Erythroblast (primary cell): ENCODE measurements at regions not wholly inside any gene's neighbourhood (a gene's known extent, or its start where the extent isn't known, plus 50 kb on each side); places are given as distances from the start of the nearest gene placed in this dataset.

Source experiments
- DNase-seq, 2 experiments: peaks; one replicate each; lab custom pipeline; 2025; lab: John Stamatoyannopoulos, UW
- GATA1 ChIP-seq: IDR thresholded peaks from 2 replicates; pipeline ENCODE4 v1.6.1; 2011; ENCODE audit warnings: low read depth, mild to moderate bottlenecking, control low read depth, low read length, moderate library complexity
- POLR2A ChIP-seq: IDR thresholded peaks from 2 replicates; pipeline ENCODE4 v1.6.1; 2011; ENCODE audit warnings: mild to moderate bottlenecking, low read length

DNA sequence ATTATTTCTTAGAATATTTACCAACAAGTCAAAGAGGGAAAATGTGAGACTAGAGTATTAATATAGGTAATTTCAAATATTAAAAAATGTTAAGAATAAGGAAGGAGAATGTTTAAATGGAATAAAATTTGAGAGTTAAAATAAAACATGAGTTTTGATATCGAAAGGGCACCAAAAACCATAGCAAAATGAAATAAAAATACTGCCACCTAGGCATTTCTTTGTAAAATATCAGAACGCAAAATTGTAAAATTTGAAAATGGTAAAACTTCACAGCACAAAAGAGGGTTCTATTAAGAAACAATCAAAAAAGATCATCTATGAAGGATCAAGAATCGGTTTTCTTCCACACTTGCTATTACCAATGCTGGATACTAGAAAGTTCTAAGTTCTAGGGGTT, 418.3 kb downstream of the TAF11L14 start:
- TF ChIP-seq POLR2A = no peak
- TF ChIP-seq GATA1 = no peak

GRCh38 chr5:18057725-18058124, 423.5 kb downstream of the TAF11L14 start:
- DNase-seq = no peak

More for the DNA sequence above, 418.3 kb downstream of the TAF11L14 start:
- DNase-seq = no peak

DNA sequence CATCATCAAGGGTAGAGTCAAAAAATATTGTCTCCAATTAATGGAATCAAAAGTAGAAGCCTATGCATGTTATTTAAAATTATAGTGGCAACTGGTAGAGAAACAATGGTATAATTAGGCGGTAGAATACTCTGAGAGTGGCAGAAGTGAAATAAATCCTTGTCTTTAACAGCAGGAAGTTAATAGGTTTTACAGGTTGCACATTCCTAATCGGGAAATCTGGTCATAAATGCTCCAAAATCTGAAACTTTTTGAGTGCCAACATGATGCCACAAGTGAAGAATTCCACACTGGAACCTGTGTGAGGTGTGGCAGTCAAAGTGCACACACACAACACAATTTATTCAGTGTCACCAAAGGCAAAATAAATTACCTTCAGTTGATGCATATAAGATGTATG, 433.4 kb downstream of the TAF11L14 start:
- DNase-seq = no peak
- no peak for TF ChIP-seq GATA1
- no peak for TF ChIP-seq POLR2A

More at GRCh38 chr5:18057725-18058124, 423.5 kb downstream of the TAF11L14 start:
- TF ChIP-seq GATA1 (no peak), POLR2A (no peak)

- no peak for DNase-seq
Observed at GRCh38 chr5:18068826-18069225, 434.6 kb downstream of the TAF11L14 start.

DNA sequence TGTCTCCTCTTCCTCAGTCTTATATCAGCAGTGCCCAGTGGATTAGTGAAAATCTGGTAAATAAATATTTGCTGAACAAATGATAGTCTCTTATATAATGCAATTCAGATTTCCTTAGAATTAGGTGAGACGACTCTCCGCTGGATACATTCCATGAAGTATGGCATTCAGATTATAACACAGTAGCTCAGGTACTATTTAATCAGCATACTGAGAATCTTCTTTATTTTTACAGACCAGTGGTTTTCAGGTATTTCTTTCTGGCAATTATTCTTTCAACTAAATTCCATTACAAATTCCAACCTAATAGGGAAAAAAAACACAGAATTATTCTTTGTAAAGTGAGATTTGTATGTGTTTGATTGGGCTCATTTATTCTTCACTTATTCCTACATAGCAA, 435.5 kb downstream of the TAF11L14 start:
- no peak for DNase-seq
- TF ChIP-seq POLR2A (no peak), GATA1 (no peak)

More at GRCh38 chr5:18068826-18069225, 434.6 kb downstream of the TAF11L14 start:
- no peak for TF ChIP-seq POLR2A
- TF ChIP-seq GATA1 = no peak

DNA sequence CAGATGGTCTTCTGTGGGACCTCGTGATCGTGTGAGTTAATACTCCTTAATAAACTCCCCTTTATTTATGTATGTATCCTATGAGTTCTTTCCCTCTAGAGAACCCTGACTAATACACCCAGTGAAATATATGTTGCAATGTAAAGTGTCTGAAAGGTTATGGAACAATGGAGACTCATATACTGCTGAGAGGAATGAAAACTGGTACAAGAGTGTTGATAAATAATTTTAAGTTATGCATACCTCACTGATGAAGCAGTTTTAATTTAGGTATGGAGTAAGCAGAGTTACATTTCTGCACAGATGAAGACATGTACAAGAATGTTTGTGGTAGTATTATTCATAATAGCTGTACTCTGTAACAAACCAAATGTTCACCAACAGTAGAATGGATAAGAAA, 438.3 kb downstream of the TAF11L14 start:
- no peak for DNase-seq
- no peak for TF ChIP-seq GATA1
- no peak for TF ChIP-seq POLR2A

DNA sequence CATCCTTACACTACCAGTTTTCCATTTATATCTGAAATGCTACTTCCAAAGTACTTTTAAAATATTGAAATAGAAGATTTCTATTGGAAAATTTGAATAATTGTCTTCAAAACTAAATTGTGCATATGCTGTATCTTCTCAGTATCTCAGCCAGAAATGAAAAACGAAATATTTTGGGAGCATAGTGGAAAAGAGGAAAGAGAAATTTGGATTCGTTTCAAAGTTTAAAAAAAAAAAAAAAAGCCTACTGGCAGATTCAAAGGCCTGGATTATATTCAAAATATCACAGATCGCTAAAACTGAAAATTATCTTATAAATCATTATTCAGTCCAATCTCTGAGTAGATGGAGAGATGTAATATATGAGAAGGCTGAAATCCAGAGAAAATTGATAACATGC, 440.7 kb downstream of the TAF11L14 start:
- TF ChIP-seq POLR2A = no peak
- no peak for TF ChIP-seq GATA1
- DNase-seq = no peak

- no peak for DNase-seq
- TF ChIP-seq POLR2A (no peak), GATA1 (no peak)
Observed at GRCh38 chr5:18078157-18078556, 443.9 kb downstream of the TAF11L14 start.

DNA sequence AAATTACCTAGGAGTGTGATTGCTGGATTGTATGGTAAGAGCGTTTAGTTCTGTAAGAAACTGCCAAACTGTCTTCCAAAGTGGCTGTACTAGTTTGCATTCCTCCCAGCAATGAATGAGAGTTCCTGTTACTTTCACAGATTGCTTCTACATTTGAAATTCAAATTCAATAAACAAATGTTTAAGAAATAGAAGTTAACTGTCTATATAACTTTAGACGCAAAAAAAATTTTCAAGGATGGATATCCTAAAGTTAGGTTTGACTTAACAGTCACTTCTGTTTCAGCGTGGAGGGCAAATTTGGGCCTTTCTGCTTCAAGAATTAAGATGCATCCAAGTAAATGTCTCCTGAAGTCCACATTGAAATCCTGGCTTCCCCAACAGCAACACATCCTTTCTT, 445.6 kb downstream of the TAF11L14 start:
- DNase-seq = no peak
- TF ChIP-seq GATA1 = no peak
- no peak for TF ChIP-seq POLR2A

GRCh38 chr5:18088020-18088579, 453.8 kb downstream of the TAF11L14 start:
- no peak for TF ChIP-seq POLR2A
- TF ChIP-seq GATA1 = no peak
- no peak for DNase-seq

DNA sequence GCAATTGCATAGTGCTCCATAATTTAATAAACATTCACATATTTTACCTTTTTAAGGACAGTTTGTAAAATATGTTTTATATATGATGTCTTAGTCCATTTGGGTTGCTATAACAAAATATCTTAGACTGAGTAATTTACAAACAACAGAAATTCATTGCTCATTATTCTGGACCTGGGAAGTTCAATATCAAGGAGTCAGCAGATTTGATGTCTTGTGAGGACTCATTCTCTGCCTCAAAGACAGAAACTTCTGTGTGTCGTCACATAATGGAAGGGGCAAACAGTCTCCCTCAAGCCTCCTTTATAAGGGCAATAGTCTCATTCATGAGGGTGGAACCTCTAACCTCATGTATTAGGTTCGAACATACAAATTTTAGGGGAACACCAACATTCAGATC, 455.9 kb downstream of the TAF11L14 start:
- no peak for DNase-seq
- TF ChIP-seq POLR2A = no peak
- no peak for TF ChIP-seq GATA1

DNA sequence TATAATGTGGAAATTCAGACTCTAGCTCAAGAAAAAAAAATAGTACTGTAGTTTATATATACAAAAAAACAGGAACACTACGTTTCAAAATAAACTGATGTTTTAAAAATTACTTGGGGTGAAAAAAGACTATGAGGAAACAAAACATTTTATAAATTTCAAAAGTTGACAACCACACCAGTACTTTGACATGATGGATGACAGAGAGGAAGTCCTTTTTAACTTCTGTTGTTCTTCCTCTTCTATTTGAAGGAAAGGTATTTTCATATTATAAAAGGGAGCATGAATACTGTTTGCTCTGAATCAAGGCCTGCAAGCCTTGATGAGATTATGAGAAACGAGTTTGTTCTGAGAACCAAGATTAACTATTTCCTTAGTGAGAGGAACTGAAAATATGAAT, 456.9 kb downstream of the TAF11L14 start:
- DNase-seq = no peak
- TF ChIP-seq GATA1 (no peak), POLR2A (no peak)

GRCh38 chr5:18091758-18092157, 457.5 kb downstream of the TAF11L14 start:
- no peak for DNase-seq
- TF ChIP-seq GATA1 = no peak
- TF ChIP-seq POLR2A = no peak

DNA sequence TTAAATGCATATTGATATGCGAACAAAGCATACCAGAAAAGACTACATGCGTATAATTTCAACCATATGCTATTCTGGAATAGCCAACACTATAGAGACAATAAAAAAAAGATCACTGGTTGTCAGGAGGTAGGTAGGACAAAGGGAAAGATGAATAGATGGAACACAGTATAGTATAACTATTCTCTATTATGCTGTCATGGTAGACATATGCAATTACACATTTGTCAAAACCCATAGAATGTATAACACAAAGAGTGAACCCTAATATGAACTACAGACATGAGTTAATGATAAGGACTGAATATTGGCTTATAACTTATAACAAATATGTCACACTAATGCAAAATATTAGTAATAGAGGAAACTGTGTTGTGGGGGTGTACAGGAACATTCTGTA, 460.8 kb downstream of the TAF11L14 start:
- DNase-seq = no peak
- TF ChIP-seq GATA1 (no peak), POLR2A (no peak)

DNA sequence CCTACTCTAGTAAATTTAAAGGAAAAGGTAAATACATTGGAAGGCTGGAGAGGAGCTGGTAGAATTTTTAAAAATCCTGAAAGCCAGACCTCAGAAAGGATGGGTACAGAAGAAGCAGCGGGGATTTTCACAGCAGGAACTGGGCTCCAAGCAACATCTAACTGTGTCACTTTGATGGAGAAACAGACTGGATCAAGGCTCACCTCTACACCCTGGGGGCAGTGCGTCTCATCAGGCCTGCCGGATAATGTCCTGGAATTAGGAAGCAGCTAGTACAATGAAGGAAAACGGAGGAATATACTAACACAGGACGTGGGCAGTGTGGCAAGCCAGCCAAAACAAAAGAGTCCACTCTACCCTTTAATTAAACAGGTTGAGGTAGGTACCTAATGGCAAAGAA, 463.6 kb downstream of the TAF11L14 start:
- TF ChIP-seq GATA1 (no peak), POLR2A (no peak)
- DNase-seq = no peak

GRCh38 chr5:18098691-18099090, 464.4 kb downstream of the TAF11L14 start:
- TF ChIP-seq GATA1 (no peak), POLR2A (no peak)
- no peak for DNase-seq
